MV-4-11 (cell line): ENCODE measurements at regions not wholly inside any gene's neighbourhood (a gene's known extent, or its start where the extent isn't known, plus 50 kb on each side); places are given as distances from the start of the nearest gene placed in this dataset.

Experiments used
- DNase-seq: peaks from one replicate; lab custom pipeline; 2025; lab: John Stamatoyannopoulos, UW

DNA sequence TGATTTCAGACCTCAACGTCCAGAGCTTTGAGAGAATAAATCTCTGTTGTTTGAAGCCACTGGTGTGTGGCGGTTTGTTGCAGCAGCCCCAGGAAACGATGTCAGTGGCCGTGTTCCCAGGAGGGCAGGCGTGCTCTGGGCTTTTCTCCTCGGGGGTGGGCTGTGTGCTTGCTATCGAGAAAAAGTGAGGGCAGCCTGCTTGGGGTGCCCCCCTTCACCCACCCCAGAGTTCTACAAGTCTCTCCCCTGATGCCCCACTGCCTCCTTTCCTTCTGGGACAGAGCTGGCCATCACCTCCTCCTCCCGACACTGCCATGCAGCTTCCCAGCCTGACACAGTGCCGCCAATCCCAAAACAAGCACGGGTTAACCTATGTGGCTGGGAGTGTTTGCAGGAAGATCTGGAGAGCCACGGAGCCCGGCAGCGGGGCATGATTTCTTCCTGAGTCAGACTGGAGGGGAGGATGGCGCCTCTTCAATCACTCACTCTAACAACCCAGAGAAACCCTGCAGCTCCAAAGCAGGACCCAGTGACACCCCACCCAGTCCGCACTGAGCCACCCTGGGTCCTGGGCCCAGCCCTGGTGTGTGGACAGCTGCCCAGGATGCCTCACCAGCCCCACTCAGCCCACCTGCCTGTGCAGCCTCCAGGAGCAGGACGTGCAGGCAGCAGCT lies 213.7 kb upstream of the RAB6C start:
- DNase-seq, result no peak

DNA sequence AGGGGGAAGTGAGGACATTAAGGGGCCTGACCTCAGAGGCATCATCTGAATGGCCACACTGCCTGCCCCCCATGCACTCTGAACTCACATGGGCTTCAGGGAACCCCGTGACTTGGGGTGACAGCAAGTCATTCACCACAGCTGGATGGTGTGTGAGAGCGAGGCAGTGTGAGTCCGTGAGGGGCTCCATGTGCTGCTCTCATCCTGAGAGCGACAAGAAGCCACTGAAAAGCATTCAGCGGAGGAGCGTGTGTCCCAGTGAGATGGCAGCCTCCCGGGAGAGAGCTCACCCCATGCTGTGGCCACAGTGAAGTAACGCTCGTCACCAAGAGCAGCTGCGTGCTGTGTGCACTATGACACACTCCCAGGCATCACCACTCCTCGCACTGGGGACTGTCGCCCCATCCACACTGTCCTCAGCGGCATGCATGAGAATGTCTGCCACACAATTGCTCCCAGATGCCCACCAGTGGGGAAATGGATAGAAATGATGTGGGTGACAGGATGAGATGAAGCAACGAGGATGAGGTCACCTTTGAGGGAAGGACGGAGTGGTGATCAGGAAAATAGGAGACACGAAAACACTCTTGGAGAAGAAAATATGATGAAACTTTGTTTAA lies 213.0 kb upstream of the RAB6C start:
- DNase-seq, result no peak

GRCh38 chr2:129767346-129768035 lies 212.0 kb upstream of the RAB6C start:
- no peak for DNase-seq

- DNase-seq, result no peak
These were observed 211.5 kb upstream of the RAB6C start for GRCh38 chr2:129768036-129768386.

DNA sequence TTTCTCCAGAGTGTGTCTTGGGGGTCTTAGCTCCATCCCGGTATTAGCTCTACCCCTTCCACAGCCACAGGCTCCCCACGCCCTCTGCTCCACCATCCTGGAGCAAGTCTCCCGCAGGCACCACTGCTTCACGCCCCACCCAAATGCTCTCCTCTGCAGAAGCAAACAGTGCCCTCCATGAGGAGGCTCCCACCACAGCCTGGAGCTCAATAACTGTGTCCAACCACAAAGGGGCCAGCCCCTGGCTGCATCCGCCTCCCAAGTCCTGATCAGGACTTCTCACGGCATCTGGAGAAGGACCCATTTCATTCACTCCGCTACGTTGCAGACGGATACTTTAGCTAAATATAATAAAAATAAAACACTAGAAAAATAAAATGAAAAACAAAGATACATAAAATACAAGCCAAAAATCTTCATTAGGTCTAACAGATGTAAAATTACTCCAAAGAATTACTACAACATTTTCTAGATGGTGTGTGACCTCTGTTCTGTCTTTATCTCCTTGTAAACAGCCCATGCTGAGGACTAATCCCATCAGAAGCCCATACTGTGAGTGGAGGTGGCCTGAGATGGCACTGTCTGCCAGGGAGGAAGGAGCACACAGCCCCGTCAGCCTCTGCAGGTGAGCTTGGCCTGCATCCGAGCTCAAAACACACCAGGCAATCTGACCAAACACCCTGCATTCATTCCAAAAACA lies 210.8 kb upstream of the RAB6C start:
- DNase-seq, result no peak

- DNase-seq, result no peak
These were observed 210.1 kb upstream of the RAB6C start for GRCh38 chr2:129769185-129769991.

- no peak for DNase-seq
These were observed 207.9 kb upstream of the RAB6C start for GRCh38 chr2:129771418-129772189.

- no peak for DNase-seq
These were observed 207.3 kb upstream of the RAB6C start for GRCh38 chr2:129772190-129772579.

GRCh38 chr2:129775952-129776653 lies 203.4 kb upstream of the RAB6C start:
- DNase-seq, result no peak

GRCh38 chr2:129777146-129777545 lies 202.3 kb upstream of the RAB6C start:
- DNase-seq, result no peak

DNA sequence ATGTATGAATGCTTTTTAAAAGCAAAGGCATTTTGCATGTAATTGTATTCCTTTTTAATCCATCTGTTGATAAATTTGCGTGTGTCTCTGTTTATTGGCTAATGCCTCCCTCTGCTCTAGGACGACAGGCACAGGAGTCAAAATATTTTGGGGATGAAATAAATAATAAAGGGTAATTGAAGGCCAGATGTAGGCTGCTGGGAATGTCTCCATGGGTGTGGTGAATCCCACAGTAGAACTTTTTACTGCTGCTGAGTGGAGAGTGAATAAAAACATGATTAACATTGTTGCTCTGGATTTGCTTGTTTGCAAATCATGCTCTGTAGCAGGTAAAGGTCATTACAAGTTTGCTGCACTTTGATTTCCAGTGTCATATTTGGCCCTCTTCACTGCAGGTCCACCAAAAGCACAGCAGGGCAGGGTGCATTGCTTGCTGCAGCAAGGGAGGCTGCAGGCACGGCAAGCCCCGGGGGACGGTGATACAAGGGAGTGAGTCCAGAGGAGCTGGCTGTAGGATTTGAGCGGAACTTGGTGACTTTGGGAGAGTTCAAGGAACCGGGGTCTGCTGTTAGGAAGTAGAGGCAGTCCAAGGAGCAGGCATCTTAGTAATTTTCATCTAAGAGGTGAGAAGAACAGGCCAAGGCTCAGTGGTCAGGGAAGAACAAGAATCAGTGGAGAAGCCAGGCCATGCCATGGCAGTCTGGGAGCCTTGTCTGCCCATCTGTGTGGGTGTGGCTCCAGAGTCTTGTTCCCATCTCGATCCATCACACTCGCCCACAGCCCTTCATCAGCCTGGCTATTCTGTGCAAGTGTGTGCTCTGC lies 201.5 kb upstream of the RAB6C start:
- no peak for DNase-seq

GRCh38 chr2:129778584-129778877 lies 200.9 kb upstream of the RAB6C start:
- no peak for DNase-seq

DNA sequence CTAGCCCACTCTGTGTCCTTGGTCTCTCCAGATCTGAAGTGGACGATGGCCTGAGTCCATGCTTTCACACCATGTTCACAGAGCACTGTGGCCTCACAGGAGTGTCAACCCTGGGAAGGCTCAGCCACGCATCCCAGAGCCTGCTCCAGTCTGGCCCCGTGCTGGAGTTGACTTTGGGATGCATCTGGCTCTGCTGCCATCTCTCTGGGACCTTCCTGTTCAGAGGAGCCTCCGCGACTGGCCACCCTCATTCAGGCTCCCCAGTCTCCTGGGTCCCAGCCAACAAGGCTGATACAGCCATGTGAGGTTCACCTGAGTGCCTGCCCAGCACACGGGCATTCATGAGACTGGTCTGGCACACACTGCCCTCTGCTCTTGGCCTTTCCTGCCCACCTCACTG lies 199.7 kb upstream of the RAB6C start:
- no peak for DNase-seq

GRCh38 chr2:129780316-129781270 lies 198.9 kb upstream of the RAB6C start:
- DNase-seq, result no peak

GRCh38 chr2:129781749-129782632 lies 197.5 kb upstream of the RAB6C start:
- no peak for DNase-seq

GRCh38 chr2:129782633-129782990 lies 196.9 kb upstream of the RAB6C start:
- DNase-seq, result no peak

- DNase-seq, result no peak
These were observed 195.0 kb upstream of the RAB6C start for GRCh38 chr2:129784486-129784885.

- no peak for DNase-seq
These were observed 187.8 kb upstream of the RAB6C start for GRCh38 chr2:129791712-129792111.
